Esophagus squamous epithelium (tissue), 4 donors: ENCODE measurements at regions not wholly inside any gene's neighbourhood (a gene's known extent, or its start where the extent isn't known, plus 50 kb on each side); places are given as distances from the start of the nearest gene placed in this dataset.

Experiments
- CTCF ChIP-seq, 6 experiments: fragments of 450-650 bp in 4 of 6; fragments of 200-600 bp in 2 of 6; sonication (generic) in 2 of 6; IDR thresholded peaks; one replicate each; pipeline ENCODE4 v1.5.1; 2016 to 2019; ENCODE audit warnings: antibody characterized with exemption in 6 of 6, mild to moderate bottlenecking in 4 of 6, moderate library complexity in 4 of 6
- POLR2A ChIP-seq, 4 donors: fragments of 450-650 bp; IDR thresholded peaks; one replicate each; pipeline ENCODE4 v1.6.1; 2017; ENCODE audit warnings: antibody characterized with exemption in 4 of 4, mild to moderate bottlenecking in 4 of 4, moderate library complexity in 3 of 4

GRCh38 chr1:30328401-30329262 is 394.8 kb downstream of the MATN1 start:
- TF ChIP-seq CTCF (IDR thresholded peaks at IDR 0.05): no peak
- no peak for TF ChIP-seq POLR2A (IDR thresholded peaks at IDR 0.05)
